ENCODE measurements at regions not wholly inside any gene's neighbourhood (a gene's known extent, or its start where the extent isn't known, plus 50 kb on each side); places are given as distances from the start of the nearest gene placed in this dataset.

DNA sequence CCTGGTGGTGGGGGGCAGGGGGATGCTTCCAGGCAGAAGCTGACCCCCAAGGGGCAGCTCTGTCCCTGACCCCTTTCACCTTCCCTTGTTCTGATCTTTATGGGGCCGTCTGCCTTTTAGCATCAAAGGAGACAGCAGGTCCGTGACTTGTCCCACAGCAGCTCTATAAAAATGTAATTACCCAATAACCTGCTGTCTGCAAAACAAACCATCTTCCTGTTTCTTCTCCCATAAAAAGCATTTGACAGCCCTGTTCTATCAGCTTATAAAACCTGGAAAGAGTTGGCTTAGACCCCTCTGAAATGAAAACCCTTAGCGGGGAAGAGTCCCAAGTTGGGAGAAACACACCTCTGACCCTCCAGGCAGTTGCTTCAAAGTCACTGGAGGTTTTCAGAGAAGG lies 416.9 kb downstream of the MED13L start:
- H3K9ac ChIP-seq (replicated peaks; ENCODE audit: extremely low read depth, insufficient read depth, low read length) = no peak overlapping the region
- intact Hi-C loops (cut with micrococcal nuclease) = no loop called here

DNA sequence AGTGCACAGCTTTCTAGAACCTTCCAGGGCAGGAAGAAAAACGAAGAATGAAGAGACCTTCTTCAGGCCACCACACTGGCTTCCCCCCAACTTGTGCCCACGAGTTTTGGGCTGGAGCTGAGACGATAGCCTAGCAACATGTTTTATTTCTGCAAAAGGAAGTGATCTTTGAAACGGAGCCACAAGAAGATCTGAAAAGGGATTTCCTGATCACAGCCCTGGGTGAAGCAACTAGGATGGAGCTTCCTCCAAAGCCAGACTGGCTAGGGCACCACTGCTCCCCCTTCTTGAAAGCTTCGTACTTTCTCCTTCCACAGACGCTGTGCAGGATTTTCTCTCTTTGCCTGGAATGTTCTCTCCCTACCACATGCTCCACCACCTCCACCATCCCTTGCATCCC lies 418.3 kb downstream of the MED13L start:
- TF ChIP-seq, protein P1, sequence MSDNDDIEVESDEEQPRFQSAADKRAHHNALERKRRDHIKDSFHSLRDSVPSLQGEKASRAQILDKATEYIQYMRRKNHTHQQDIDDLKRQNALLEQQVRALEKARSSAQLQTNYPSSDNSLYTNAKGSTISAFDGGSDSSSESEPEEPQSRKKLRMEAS (IDR thresholded peaks at IDR 0.05; ENCODE audit: insufficient read depth, insufficient read length) = no peak
- no peak for TF ChIP-seq FOS (IDR thresholded peaks at IDR 0.05; ENCODE audit: borderline replicate concordance, insufficient read depth, low read length)
- no peak for TF ChIP-seq EZH2 (IDR thresholded peaks at IDR 0.05; ENCODE audit: borderline replicate concordance, low read depth, low read length, severe bottlenecking)
- TF ChIP-seq GATA2 (IDR thresholded peaks at IDR 0.05; ENCODE audit: insufficient read depth, insufficient read length, low read depth, low read length) = no peak
- TF ChIP-seq MYC (IDR thresholded peaks at IDR 0.05; ENCODE audit: low read depth, low read length) = no peak
- TF ChIP-seq POLR2AphosphoS5 (IDR thresholded peaks at IDR 0.05; ENCODE audit: insufficient read depth, low read depth, low read length) = no peak
- TF ChIP-seq, protein P2, sequence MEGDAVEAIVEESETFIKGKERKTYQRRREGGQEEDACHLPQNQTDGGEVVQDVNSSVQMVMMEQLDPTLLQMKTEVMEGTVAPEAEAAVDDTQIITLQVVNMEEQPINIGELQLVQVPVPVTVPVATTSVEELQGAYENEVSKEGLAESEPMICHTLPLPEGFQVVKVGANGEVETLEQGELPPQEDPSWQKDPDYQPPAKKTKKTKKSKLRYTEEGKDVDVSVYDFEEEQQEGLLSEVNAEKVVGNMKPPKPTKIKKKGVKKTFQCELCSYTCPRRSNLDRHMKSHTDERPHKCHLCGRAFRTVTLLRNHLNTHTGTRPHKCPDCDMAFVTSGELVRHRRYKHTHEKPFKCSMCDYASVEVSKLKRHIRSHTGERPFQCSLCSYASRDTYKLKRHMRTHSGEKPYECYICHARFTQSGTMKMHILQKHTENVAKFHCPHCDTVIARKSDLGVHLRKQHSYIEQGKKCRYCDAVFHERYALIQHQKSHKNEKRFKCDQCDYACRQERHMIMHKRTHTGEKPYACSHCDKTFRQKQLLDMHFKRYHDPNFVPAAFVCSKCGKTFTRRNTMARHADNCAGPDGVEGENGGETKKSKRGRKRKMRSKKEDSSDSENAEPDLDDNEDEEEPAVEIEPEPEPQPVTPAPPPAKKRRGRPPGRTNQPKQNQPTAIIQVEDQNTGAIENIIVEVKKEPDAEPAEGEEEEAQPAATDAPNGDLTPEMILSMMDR (IDR thresholded peaks at IDR 0.05; ENCODE audit: extremely low read depth in 1 of 2, insufficient read depth in 1 of 2, low read depth in 1 of 2, low read length in 2 of 2) = no peak
- no peak for TF ChIP-seq POLR2A (IDR thresholded peaks at IDR 0.05; ENCODE audit: low read depth, low read length)
- TF ChIP-seq JUN (IDR thresholded peaks at IDR 0.05; ENCODE audit: borderline replicate concordance, insufficient read depth, insufficient read length, low read depth) = no peak
- no peak overlapping the region for H3K4me3 ChIP-seq (replicated peaks in 1 of 3; ENCODE audit: insufficient read depth in 1 of 3, low read depth in 1 of 3, low read length in 3 of 3)
- no peak overlapping the region for H2AFZ ChIP-seq (ENCODE audit: low read depth, low read length)
- no peak overlapping the region for H3K4me2 ChIP-seq (ENCODE audit: insufficient read depth, low read length)
- H3K9ac ChIP-seq (replicated peaks; ENCODE audit: extremely low read depth, insufficient read depth, low read length) = no peak overlapping the region
- H3K9me3 ChIP-seq (replicated peaks; ENCODE audit: control insufficient read depth, insufficient read depth, low read length) = no peaks in the 10 kb centered on the region
- H4K20me1 ChIP-seq (replicated peaks; ENCODE audit: control insufficient read depth, extremely low read depth, insufficient read depth, low read length) = no peaks in the 10 kb centered on the region
- H3K4me1 ChIP-seq (ENCODE audit: control insufficient read depth, extremely low read depth, insufficient read depth, low read length) = no peaks in the 10 kb centered on the region
- H3K9me1 ChIP-seq (replicated peaks; ENCODE audit: control insufficient read depth, extremely low read depth, insufficient read depth, low read length) = no peaks in the 10 kb centered on the region
- no peaks in the 10 kb centered on the region for H3K36me3 ChIP-seq (ENCODE audit: control insufficient read depth in 2 of 2, extremely low read depth in 1 of 2, insufficient read depth in 2 of 2, low read length in 2 of 2)
- BruUV-seq (replicated peaks) = no TSS peak
- no peak for DNase-seq (ENCODE audit: low read depth, low spot score)
- dilution Hi-C loops (cut with MboI; ENCODE audit: extremely low pct_ligation_motif_present, low sequenced_read_pairs) (no loop called here), intact Hi-C loops (cut with micrococcal nuclease) (no loop called here)
- CTCF ChIA-PET = no interaction called here
- no peaks in the 10 kb centered on the region for H3K27me3 ChIP-seq (ENCODE audit: control insufficient read depth in 2 of 2, insufficient read depth in 2 of 2, low read length in 2 of 2)
- H3K79me2 ChIP-seq (ENCODE audit: control insufficient read depth, insufficient read depth, low read length) = no peaks in the 10 kb centered on the region
- POLR2A ChIA-PET = no interaction called here
- FAIRE-seq = no peak
- H3K27ac ChIP-seq (ENCODE audit: insufficient read depth, low read depth, low read length) = no peak overlapping the region

More for the DNA sequence above, 416.9 kb downstream of the MED13L start:
- H3K36me3 ChIP-seq (ENCODE audit: control insufficient read depth in 2 of 2, extremely low read depth in 1 of 2, insufficient read depth in 2 of 2, low read length in 2 of 2) = no peaks in the 10 kb centered on the region
- H4K20me1 ChIP-seq (replicated peaks; ENCODE audit: control insufficient read depth, extremely low read depth, insufficient read depth, low read length) = no peaks in the 10 kb centered on the region
- DNase-seq (ENCODE audit: low read depth, low spot score) = no peak
- no peaks in the 10 kb centered on the region for H3K79me2 ChIP-seq (ENCODE audit: control insufficient read depth, insufficient read depth, low read length)
- H3K27ac ChIP-seq (ENCODE audit: insufficient read depth, low read depth, low read length) = no peak overlapping the region
- H3K27me3 ChIP-seq (ENCODE audit: control insufficient read depth in 2 of 2, insufficient read depth in 2 of 2, low read length in 2 of 2) = no peaks in the 10 kb centered on the region
- POLR2A ChIA-PET = no interaction called here
- H2AFZ ChIP-seq (ENCODE audit: low read depth, low read length) = no peak overlapping the region
- no peaks in the 10 kb centered on the region for H3K4me1 ChIP-seq (ENCODE audit: control insufficient read depth, extremely low read depth, insufficient read depth, low read length)
- no peaks in the 10 kb centered on the region for H3K9me1 ChIP-seq (replicated peaks; ENCODE audit: control insufficient read depth, extremely low read depth, insufficient read depth, low read length)
- dilution Hi-C loops (cut with MboI; ENCODE audit: extremely low pct_ligation_motif_present, low sequenced_read_pairs) = no loop called here
- TF ChIP-seq JUN (IDR thresholded peaks at IDR 0.05; ENCODE audit: borderline replicate concordance, insufficient read depth, insufficient read length, low read depth) = no peak
- H3K9me3 ChIP-seq (replicated peaks; ENCODE audit: control insufficient read depth, insufficient read depth, low read length) = no peaks in the 10 kb centered on the region
- no peak for FAIRE-seq
- H3K4me2 ChIP-seq (ENCODE audit: insufficient read depth, low read length) = no peak overlapping the region
- CTCF ChIA-PET = no interaction called here
- H3K4me3 ChIP-seq (replicated peaks in 1 of 3; ENCODE audit: insufficient read depth in 1 of 3, low read depth in 1 of 3, low read length in 3 of 3) = no peak overlapping the region
- BruUV-seq (replicated peaks) = no TSS peak

All from endothelial cell of umbilical vein (primary cell).